CD4-positive, alpha-beta T cell treated with Interleukin-2 at 100 ng/mL for 4 hours (primary cell): ENCODE measurements at regions not wholly inside any gene's neighbourhood (a gene's known extent, or its start where the extent isn't known, plus 50 kb on each side); places are given as distances from the start of the nearest gene placed in this dataset.

ENCODE experiments used
- DNase-seq: peaks from one replicate; pipeline ENCODE4 v3.0.0-alpha.2; 2020; ENCODE audit warnings: low spot score

DNA sequence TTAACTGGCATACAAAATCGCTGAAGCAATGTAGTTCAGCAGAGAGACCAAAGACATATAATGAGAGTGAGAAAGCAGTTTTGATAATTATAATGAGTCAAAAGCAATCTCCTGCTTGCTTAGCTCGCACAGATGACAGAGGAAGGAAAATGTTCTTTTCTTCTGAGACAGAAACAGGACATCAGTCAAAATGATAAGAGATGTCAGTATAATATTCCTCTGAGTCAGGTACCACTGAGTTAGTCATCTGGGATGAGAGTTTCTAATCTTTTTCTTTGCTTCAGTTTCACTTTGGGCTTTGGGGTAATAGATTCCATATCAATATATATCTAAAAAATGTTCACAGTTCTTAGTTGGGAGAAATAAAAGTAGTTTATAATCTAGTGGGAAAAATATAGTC lies 387.2 kb downstream of the PCDH7 start:
- DNase-seq, result no peak

DNA sequence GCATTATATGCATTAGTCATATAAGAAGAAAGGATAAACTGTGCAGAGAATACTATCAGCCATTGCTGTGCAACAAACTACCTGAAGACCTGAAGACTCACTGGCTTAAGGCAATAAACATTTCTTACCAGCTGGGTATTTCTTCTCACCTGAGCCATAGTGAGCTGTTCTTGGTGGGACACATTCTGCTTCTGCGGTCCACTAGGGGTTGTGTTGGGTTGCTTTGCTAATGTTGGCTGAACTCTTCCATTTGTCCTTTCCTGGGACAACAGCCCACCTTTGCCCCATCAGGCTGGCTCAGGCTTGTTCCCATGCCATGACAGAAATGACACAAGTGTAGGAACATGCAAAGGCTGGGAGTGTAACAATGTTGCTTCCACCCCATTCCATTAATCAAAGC lies 388.6 kb downstream of the PCDH7 start:
- DNase-seq, result no peak

DNA sequence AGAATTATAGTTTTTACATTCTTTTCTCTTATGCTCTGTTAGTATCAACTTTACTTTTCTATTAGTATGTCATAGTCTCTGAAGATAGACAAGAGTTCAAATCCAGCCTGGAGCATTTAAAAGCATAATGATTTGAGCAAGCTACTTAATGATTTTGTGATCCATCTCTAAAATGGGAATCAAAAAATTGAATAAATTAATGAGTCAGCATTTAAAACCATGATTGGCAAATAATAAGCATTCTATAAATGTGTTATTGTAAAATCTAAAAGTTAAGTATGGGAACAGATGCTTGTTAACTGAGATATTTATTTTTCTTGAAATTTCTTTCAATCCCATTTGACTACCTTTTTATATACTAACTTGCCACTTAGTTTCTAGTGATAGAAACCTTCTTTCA lies 391.6 kb downstream of the PCDH7 start:
- no peak for DNase-seq

DNA sequence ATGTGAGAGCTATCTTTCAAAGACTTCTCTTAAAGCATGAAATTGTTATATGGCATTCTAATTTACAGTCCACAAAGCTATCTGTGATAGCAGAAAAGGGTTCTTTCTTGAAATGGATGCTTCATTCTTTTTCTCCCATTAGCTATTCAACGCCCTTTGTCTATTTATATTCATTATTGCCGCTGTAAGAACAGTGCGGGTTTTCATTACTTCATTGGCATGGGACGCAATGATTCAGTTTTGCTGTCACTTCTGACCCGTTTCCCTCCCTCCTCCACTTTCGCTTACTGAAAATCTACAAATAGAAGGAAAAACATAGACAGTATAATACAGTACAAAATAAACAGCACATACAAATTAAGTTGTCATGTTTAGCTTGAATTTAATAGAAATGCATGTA lies 394.6 kb downstream of the PCDH7 start:
- no peak for DNase-seq

DNA sequence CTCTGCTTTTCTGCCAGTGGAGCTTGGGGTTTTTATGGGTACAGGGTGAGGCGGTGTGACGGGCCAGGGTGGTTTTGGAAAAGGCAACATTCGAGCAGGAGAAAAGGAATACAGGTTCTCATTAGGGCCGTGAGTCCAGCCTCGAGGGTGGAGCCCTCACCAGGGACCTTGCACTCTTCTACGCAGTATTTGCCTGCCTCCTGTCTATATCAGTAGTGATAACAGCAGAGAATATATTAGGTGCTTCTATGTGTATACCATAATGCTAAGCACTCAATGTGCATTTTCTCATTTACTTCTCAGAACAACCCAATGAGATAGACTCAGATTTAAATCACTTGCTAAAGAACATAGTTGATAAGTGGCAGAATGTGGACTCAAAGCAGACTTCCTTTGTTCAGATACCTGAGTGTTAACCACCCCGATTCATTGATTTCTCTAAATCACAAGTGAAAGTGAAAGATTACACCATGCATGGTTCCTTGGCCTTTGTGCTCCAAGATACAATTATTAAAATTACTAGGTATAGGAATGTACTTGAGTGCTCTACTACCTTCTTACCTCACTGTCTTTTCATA lies 403.9 kb downstream of the PCDH7 start:
- DNase-seq, result no peak

DNA sequence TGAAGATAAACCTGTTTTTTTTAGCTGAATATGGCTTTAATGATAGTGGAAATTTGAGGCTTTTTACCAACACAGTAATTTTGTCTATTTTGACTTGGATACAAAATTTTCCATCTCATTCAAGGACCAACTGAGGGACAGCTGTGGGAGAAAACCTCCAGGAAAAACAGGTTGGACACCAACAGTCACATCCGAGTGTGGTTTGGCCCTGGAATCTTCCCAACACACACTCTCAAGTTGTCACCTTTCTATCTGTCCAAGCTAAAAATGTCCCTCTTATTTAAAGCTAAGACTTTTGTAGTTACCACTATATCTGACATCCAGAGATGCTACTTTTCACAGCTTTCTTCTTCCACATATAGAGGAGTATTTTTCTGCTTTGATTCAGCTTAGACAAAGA lies 404.9 kb downstream of the PCDH7 start:
- DNase-seq, result no peak

DNA sequence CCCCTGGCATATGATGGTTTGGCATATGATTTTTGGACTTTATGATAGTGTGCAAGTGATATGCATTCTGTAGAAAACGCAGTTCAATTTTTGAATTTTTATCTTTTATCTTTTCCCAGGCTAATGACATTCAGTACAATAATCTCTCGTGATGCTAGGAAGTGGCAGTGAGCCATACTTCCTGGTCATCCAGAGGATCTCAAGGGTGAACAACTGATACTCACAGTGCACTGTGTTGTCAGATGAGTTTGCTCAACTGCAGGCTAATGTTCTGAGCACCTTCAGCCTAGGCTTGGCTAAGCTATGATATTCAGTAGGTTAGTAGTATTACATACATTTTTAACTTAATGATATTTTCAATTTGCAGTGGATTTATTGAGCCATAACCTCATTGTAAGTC lies 405.3 kb downstream of the PCDH7 start:
- DNase-seq, result no peak

DNA sequence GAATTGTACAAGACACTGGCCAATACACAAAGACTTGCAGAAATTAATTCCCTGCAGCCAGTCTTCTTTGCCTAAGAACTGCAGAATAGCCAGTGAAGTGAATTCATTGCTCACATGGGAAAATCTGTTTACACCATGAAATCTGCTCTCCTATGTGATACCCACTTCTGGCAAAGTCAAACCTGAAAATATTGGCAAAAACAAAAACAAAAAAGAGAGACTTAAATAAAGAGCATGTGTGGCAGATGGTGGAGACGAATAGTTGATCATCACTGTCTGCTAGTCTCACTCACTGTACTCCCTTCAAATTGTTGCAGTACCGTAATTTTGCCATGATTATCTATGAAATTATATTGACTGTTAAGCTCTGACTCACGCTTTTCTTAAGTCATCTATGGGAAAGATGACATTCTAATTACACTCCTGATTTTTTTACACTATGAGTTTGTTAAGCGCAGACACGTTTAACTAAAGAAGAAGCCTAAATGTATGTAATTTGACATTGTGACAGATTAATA lies 406.8 kb downstream of the PCDH7 start:
- no peak for DNase-seq

DNA sequence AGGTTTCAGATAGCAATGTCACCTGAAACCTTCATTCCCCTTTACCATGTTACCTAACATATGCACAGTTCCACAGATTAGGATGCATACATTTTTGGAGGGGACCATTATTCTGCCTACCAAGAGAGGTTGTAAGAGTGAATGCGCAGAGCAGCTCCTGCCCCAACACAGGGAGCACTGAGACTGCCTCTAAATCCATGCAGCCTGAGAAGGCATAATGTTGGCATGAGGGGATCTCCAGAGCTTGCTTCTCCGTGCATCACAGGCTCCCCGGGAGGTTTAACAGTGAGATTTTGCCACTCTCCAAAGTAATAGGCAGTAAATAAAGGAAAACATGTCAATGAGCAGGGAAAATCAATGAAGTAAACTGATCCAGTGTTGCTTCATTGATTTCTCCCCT lies 410.8 kb downstream of the PCDH7 start:
- no peak for DNase-seq

DNA sequence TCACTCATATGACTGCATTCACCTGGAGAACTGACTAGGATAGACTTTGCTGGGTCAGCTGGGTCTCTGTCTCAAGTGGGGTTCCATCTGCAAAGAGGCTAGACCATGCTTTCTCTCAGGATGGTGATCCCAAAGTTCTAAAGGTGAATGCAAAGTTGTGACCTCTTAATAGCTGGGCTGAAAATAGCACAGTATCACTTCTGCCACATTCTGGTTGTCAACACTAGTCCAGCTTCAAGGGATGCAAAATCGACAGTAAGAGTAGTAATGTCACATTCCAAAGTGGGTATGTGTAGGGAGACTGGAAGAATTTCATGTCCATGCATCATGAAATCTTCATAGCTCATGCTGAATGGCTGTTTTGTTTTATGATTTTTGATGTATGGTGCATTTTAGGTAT lies 414.6 kb downstream of the PCDH7 start:
- DNase-seq, result no peak

DNA sequence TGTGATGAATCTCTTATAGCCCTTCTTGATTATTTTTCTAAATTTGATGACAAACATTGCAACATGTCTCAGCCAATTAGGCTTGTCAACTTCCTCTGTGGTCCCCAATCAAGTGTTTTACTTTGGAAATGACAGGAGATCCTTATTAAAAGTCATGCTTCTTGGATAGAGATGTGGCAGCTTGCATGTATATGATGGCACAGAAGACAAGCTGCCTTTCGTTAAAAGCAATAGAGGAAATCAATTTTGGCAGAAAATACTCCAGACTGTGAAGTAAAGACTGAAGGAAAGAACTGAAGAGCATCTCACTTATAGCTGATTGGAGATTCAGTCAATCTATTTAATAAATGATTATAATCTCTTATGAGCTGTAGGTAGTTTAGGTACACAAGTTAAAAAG lies 419.6 kb downstream of the PCDH7 start:
- no peak for DNase-seq

DNA sequence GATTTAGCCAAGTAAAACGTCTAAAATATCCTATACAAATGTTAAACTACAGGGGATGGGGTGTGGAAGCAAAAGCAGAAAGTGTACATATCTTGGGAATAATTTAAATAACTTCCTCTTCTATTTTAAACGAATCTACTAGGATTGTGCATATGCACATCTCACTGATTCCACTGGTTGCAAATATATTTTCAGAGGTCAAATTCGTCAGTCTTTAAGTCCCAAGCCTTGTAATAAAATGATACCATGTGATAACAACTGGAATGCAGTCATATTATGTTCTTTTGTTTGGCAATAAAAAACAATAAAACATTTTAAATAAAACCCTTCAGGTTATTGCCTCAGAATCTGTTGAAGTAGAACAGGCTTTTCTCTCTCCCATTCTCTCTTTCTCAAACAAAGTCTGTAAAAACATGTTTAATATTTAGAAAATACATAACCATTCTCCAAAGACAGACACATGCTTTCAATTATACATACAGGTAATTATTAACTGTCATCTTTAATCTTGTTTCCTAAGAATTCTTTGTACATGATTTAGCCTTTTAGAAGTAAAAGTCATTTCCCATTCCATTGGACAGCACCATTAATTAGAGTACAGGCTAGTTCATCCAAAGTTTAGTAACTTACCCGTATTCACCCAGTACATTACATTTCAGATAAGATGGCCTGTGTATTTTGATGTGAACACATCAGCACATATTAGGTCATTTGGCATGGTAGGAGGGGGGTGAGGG lies 421.1 kb downstream of the PCDH7 start:
- no peak for DNase-seq

DNA sequence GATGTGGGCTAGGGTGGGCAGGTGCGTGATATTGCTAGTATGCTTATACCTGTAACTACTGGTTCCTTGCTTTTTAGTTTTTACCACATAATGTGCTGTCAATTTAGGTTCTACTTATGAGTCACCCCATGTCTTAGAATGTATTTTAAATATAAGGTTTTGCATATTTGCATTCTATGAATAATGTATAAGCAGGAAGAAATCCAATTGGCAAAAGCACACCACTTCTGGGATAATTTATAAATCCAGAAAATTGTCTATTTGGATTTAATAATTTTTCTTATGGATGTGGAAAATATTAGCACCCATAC lies 421.6 kb downstream of the PCDH7 start:
- DNase-seq, result no peak

DNA sequence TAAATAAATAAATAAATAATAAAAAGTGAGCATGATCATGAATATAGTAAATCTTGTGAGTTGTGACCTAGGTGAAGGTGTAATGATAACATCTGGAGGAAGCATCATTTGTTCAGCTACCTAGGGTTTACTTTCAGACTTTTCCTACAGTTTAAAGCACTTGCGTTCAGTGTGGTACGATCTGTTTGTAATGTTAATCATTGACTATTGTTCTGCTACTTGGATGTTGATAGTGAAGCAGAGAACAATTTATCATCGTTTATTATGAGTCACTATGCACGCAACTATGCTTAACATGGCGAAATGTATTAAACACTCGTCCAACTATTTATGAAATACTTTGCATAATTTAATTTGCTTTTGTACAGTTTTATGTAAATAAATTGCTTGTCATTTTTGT lies 426.2 kb downstream of the PCDH7 start:
- no peak for DNase-seq

DNA sequence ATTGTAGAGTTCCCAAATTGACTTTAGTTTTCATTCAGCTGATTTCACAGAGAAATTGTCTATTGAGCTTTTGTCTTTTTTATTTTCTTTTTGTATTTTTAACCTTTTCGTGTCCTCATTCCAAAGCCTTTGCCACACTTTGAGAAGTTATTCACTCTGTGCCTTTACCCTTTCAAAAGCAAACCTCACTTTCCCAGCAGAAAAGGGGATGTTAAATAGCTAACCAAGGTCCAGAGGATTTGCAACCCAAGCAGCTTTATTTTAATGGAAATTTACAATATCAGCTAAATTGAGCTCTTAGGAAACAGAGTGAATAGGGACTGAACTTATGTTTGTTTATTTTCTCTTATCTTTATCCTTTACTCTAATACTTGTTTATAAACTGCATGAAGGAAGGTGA lies 428.8 kb downstream of the PCDH7 start:
- no peak for DNase-seq

DNA sequence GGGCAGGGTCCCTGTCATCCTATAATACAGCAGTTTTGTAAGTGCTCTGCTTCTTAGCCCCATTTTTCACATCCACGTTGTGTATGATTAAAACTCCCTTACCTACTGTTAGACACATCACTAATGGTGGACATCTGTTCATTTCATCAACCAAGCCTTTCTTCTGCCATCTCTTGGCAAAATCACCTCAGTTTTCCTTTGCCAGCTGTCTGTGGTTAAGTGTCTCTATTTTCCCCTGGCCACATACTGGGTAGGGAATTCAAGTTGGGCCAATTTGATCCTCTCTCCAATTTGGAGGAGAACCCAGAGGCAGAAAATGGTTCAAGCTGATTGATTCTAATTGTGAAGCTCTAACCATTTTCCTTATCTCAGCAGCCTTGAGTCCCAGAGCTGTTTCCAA lies 436.1 kb downstream of the PCDH7 start:
- no peak for DNase-seq

DNA sequence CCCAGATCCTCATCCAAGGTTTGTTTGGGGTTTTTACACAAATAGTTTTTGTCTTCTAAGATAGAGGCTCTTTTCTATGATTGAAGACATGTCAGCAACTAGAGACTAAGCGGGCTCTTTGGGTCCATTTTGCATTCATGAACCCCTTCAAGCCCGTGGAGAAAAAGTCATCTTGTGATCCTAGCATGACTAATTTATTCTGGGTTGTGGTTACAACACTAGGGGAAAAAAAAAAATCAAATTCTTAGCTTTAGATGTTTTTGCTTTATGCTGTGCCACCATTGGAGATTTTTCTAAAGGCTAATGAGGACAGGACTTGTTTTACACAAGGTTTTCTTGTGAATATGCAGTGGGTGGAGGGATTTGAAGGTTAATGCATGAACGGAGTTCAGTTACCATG lies 440.0 kb downstream of the PCDH7 start:
- no peak for DNase-seq

DNA sequence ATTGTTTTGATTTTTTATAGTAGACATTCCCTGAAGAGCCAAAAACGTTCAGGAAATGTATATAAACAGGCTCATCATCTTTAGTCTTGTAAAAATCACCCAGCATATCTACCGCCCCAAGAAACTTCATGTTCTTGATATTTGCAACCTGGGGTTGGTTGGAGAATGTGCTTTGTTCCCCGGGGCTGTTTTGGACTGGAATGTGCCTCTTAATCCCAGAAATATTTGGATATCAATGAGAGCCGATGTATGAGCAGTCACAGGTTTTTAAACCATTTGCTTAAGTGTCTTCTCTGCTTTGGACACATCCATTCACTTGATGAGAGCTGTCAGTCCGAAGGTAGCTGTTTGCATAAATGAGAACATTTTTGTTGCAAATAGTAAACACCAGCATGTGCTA lies 449.7 kb downstream of the PCDH7 start:
- DNase-seq, result no peak

DNA sequence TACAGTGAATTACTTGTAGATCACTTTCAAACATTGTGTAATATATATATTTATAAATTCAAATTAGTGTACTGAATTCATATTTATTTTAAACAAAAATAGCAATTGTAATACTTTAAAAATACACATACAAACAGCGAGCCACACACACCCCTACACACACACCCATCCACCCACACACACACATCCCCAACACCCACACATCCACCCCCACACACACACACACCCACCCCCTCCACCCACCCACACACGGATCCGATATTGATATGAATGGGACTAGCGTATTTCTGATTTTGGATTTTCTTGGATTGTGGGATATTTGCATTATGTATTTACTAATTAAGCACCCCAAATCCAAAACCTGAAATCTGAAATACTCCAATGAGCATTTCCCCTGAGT lies 451.2 kb downstream of the PCDH7 start:
- no peak for DNase-seq

DNA sequence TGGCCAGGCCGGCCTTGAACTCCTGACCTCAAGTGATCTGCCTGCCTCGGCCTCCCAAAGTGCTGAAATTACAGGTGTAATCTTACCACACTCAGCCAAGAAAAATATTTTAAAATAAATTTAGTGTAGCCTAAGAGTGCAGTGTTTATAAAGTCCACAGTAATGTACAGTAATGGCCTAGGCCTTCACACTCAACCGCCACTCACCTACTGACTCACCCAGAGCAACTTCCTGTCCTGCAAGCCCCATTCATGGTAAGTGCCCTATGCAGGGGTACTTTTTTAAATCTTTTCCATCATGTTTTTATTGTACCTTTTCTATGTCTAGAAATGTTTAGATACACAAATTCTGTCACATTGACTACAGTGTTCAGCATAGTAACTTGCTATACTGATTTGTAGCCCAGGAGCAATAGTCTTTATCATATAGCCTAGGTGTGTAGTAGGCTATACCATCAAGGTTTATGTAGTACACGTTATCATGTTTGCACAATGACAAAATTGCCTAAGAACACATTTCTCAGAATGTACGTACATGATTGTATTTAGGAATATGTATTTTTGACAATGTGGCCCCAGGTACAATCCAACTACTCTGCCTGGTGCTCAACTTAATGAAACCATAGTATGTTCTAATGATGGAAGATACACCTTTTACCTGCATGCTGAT lies 455.2 kb downstream of the PCDH7 start:
- DNase-seq, result no peak

DNA sequence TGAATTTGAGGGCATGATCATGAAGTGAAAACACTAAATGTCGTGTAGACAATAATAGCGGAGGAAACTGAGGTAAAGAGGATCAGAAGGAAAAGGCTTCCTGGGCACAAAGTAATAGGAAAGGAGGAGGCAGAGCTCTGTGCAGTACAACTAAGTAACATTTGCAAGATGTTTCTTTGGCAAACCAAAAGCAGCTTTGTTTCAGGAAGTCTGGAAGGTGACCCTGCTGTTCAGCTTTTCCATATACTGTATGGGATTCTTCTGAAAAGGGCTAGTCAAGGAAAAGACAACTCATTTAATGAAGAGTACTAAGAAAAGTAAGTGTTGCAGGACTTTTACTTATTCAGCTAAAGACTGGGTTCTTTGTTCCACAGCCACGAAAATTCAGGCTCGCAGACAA lies 463.1 kb downstream of the PCDH7 start:
- DNase-seq, result no peak

DNA sequence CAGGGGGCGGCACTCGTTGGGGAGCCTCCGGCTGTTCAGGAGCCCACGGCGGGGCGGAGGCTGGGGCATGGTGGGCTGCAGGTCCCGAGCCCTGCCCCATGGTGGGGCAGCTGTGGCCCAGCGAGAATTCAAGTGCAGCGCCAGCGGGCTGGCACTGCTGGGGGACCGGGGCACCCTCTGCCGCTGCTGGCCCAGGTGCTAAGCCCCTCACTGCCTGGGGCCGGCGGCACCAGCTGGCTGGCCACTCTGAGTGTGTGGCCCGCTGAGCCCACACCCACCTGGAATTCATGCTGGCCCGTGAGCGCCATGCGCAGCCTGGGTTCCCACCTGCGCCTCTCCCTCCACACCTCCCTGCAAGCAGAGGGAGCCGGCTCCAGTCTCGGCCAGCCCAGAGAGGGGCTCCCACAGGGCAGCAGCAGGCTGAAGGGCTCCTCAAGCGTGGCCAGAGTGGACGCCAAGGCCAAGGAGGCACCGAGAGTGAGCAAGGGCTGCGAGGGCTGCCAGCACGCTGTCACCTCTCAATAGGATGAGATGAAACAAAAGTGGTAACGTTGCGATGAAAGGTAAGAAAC lies 464.9 kb downstream of the PCDH7 start:
- DNase-seq, result no peak

DNA sequence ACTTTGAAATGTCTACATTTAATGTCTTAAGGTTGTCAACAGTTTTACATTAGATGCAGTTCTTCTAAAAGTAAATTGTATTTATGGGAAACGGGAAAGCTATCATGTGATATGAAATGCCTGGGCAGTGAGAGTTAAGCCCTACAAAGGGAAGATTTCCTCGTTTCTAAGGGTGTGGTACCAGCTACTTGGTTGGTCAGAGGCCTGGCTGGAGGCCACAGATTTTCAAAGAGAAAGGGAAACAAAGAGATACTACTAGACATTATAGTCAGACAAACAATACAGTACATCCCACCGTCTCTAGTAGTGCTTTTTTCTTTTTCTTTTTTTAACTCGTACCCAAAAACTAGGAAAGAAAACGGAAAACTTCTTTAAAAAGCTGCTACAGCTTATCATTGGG lies 467.8 kb downstream of the PCDH7 start:
- no peak for DNase-seq
